ENCODE measurements at regions not wholly inside any gene's neighbourhood (a gene's known extent, or its start where the extent isn't known, plus 50 kb on each side); places are given as distances from the start of the nearest gene placed in this dataset.

DNA sequence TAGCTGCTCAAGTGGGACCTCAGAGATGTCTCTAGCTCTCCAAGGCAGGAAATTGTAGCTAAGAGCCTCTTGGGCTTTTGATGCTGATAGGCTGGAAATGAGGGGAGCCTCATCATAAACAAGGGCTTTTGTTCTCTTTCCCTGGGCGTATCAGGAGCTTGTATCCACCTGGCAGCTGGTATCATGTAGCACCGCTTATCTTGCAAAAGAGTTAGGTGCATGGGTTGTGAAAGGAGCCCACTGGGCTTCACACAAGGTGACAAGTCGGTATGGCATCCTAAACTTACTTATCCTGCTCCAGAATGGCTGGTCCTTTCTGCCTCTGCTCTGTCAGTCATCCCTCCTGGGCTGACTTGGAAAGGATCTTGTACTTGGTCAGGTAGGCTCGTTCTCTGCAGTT lies 565.8 kb downstream of the GRXCR1 start:
- 65 to 67% methylated on average over 3 to 4 of the region's 4 CpGs for WGBS, 2 donors
- TF ChIP-seq, protein P1, sequence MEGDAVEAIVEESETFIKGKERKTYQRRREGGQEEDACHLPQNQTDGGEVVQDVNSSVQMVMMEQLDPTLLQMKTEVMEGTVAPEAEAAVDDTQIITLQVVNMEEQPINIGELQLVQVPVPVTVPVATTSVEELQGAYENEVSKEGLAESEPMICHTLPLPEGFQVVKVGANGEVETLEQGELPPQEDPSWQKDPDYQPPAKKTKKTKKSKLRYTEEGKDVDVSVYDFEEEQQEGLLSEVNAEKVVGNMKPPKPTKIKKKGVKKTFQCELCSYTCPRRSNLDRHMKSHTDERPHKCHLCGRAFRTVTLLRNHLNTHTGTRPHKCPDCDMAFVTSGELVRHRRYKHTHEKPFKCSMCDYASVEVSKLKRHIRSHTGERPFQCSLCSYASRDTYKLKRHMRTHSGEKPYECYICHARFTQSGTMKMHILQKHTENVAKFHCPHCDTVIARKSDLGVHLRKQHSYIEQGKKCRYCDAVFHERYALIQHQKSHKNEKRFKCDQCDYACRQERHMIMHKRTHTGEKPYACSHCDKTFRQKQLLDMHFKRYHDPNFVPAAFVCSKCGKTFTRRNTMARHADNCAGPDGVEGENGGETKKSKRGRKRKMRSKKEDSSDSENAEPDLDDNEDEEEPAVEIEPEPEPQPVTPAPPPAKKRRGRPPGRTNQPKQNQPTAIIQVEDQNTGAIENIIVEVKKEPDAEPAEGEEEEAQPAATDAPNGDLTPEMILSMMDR (IDR thresholded peaks at IDR 0.05), result no peak
- TF ChIP-seq POLR2AphosphoS5 (IDR thresholded peaks at IDR 0.05) (no peak), EP300 (IDR thresholded peaks at IDR 0.05) (no peak), POLR2A (IDR thresholded peaks at IDR 0.05) (no peak)
- no peak overlapping the region for H3K4me3 ChIP-seq
- ATAC-seq (ENCODE audit: low FRiP score in 2 of 2) (no peak), DNase-seq (no peak)
- H3K27ac ChIP-seq, result no peak overlapping the region
- no peaks in the 10 kb centered on the region for H3K27me3 ChIP-seq
- no peaks in the 10 kb centered on the region for H3K4me1 ChIP-seq
- H3K36me3 ChIP-seq, result no peaks in the 10 kb centered on the region
- H3K9me3 ChIP-seq, result no peaks in the 10 kb centered on the region

DNA sequence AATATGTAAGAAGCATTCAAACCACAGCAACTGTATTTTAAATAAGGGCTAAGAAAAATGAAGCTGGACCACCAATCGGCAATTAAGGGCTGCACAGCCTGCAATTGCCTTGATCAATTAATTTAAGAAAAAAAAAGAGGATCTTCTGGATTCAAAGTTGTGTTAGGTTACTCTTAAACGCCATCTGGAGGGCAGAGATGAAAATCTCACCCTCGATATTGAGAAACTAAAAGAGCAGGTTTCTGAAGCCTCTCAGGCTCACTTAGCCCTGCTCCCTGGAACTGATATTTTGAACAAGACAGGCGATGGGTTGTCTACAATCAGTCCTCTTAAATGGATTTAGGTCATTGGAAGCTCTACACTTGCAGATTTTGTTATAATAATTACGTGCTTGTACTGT lies 579.4 kb downstream of the GRXCR1 start:
- H3K36me3 ChIP-seq, result no peaks in the 10 kb centered on the region

DNA sequence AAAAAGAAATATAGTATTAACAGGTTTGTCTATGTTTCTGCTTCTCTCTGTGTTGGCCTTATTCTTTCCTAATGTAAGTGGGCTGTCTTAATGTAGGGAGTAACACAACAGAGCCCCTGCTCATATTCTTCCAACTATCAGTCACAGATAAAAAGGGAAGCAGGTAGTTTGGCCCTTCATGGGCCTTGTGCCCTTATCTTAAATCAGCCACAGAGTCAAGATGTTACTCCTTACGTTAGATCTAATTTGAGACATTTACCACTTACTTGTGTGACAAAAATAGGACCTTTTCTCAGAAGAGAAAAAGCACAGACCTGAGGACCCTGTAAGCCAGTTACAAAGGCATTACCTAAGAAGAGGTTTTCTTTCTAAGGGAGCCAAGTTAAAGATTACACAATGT lies 589.0 kb downstream of the GRXCR1 start:
- Histone ChIP-seq H3K27me3 (no peaks in the 10 kb centered on the region), H3K4me3 (no peak overlapping the region), H3K4me1 (no peaks in the 10 kb centered on the region), H3K9me3 (no peaks in the 10 kb centered on the region), H3K36me3 (no peaks in the 10 kb centered on the region), H3K27ac (no peak overlapping the region)
- no peak for DNase-seq
- ATAC-seq (ENCODE audit: low FRiP score in 2 of 2), result no peak
- TF ChIP-seq EP300 (IDR thresholded peaks at IDR 0.05) (no peak), POLR2A (IDR thresholded peaks at IDR 0.05) (no peak), POLR2AphosphoS5 (IDR thresholded peaks at IDR 0.05) (no peak)
- TF ChIP-seq, protein P1 (IDR thresholded peaks at IDR 0.05), result no peak
- 17 to 38% methylated on average over 1 of the region's 1 CpG for whole genome bisulfite sequencing, 2 donors

More for the DNA sequence above, 579.4 kb downstream of the GRXCR1 start:
- Histone ChIP-seq H3K4me1 (no peaks in the 10 kb centered on the region), H3K4me3 (no peak overlapping the region), H3K27ac (no peak overlapping the region), H3K9me3 (peaks cover 0 to 25% (median 13%) of the 10 kb centered on the region in 4 donors), H3K27me3 (no peaks in the 10 kb centered on the region)
- DNase-seq (no peak), ATAC-seq (ENCODE audit: low FRiP score in 2 of 2) (no peak)
- WGBS, 2 donors, result 64 to 78% methylated on average over 5 of the region's 5 CpGs
- TF ChIP-seq POLR2A (IDR thresholded peaks at IDR 0.05) (no peak), POLR2AphosphoS5 (IDR thresholded peaks at IDR 0.05) (no peak), EP300 (IDR thresholded peaks at IDR 0.05) (no peak)
- TF ChIP-seq, protein P1 (IDR thresholded peaks at IDR 0.05), result no peak

DNA sequence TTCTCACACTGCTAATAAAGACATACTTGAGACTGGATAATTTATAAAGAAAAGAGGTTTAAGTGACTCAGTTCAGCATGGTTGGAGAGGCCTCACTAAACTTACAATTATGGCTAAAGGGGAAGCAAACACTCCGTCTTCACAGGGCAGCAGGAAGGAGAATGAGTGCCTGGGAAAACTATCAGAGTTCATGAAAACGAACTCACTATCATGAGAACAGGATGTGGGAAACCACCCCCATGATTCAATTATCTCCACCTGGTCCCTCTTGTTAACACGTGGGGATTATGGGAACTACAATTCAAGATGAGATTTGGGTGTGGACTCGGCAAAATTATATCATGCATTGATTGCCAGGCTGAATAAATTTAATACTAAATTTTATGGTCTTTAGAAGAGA lies 592.7 kb downstream of the GRXCR1 start:
- Histone ChIP-seq H3K27ac (no peak overlapping the region), H3K36me3 (no peaks in the 10 kb centered on the region), H3K9me3 (peaks cover 0 to 8% (median 5%) of the 10 kb centered on the region in 4 donors), H3K27me3 (no peaks in the 10 kb centered on the region), H3K4me3 (no peak overlapping the region), H3K4me1 (no peaks in the 10 kb centered on the region)
- 41 to 45% methylated on average over 4 of the region's 4 CpGs for WGBS, 2 donors
- ATAC-seq (ENCODE audit: low FRiP score in 2 of 2), result no peak
- DNase-seq, result no peak
- TF ChIP-seq, protein P1 (IDR thresholded peaks at IDR 0.05), result no peak
- no peak for TF ChIP-seq POLR2A (IDR thresholded peaks at IDR 0.05)
- TF ChIP-seq EP300 (IDR thresholded peaks at IDR 0.05), result no peak
- TF ChIP-seq POLR2AphosphoS5 (IDR thresholded peaks at IDR 0.05), result no peak

DNA sequence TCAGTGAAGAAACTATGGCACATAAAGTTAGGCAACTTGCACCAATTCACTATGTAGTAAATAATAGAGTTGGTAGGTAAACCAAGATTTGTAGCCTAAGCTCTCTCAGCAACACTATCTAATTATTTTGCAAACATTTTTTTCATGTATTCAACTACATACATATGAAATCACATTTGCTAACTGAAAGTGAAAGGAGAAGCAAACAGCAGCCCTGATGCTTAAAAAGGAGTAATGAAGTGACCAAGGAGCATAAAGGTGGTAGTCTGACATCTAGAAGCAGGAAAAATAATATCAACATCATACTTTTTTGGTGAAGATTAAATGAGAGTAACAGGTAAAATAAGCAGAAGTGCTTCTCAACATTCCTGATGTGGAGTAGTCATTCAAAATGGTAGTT lies 603.7 kb downstream of the GRXCR1 start:
- no peak for DNase-seq
- TF ChIP-seq POLR2AphosphoS5 (IDR thresholded peaks at IDR 0.05) (no peak), EP300 (IDR thresholded peaks at IDR 0.05) (no peak), POLR2A (IDR thresholded peaks at IDR 0.05) (no peak)
- TF ChIP-seq, protein P1 (IDR thresholded peaks at IDR 0.05), result no peak

More for the DNA sequence above, 603.7 kb downstream of the GRXCR1 start:
- H3K27me3 ChIP-seq, result no peaks in the 10 kb centered on the region
- H3K36me3 ChIP-seq, result no peaks in the 10 kb centered on the region
- no peaks in the 10 kb centered on the region for H3K4me1 ChIP-seq
- H3K4me3 ChIP-seq, result no peak overlapping the region
- no peak for ATAC-seq (ENCODE audit: low FRiP score in 2 of 2)
- H3K27ac ChIP-seq, result no peak overlapping the region
- H3K9me3 ChIP-seq, result no peaks in the 10 kb centered on the region
